ENCODE measurements at regions not wholly inside any gene's neighbourhood (a gene's known extent, or its start where the extent isn't known, plus 50 kb on each side); places are given as distances from the start of the nearest gene placed in this dataset.

GRCh38 chr19:29379257-29380021, 146.4 kb upstream of the VSTM2B start:
- TF ChIP-seq CTCF (conservative IDR thresholded peaks at IDR 0.05; ENCODE audit: low read depth, low read length) (no peak), EZH2 (IDR thresholded peaks at IDR 0.05; ENCODE audit: borderline replicate concordance, low read depth, low read length, poor library complexity, severe bottlenecking) (no peak)

Measured in A673 (cell line).